WTC11 (cell line): ENCODE measurements at regions not wholly inside any gene's neighbourhood (a gene's known extent, or its start where the extent isn't known, plus 50 kb on each side); places are given as distances from the start of the nearest gene placed in this dataset.

Experiments used
- ATAC-seq: fragments of 200-7000 bp; cut with Tn5 transposase; 2 replicates; pipeline ENCODE4 v1.10.0; 2021; ENCODE audit warnings: mild to moderate bottlenecking, moderate library complexity
- CTCF ChIA-PET: fragments of 300-600 bp; sonication (Branson Sonifier 250); formaldehyde crosslinking; loops from one replicate; lab custom pipeline; 2021; ENCODE audit warnings: antibody characterized with exemption; lab: Charles Lee
- POLR2A ChIA-PET: fragments of 350-600 bp; sonication (Branson Sonifier 250); formaldehyde crosslinking; loops from one replicate; lab custom pipeline; 2021; ENCODE audit warnings: antibody characterized with exemption; lab: Charles Lee
- DNase-seq: peaks from one replicate; pipeline ENCODE4 v3.0.0; 2021; ENCODE audit warnings: low spot score
- H3K27ac Mint-ChIP-seq: 2 replicates; pipeline ENCODE4 v1.8.0; 2021; ENCODE audit warnings: mixed read lengths
- H3K27me3 Mint-ChIP-seq: 2 replicates; pipeline ENCODE4 v1.8.0; 2021; ENCODE audit warnings: low read depth, mild to moderate bottlenecking, moderate library complexity, mixed read lengths
- H3K36me3 Mint-ChIP-seq: 2 replicates; pipeline ENCODE4 v1.8.0; 2021; ENCODE audit warnings: mixed read lengths
- H3K4me1 Mint-ChIP-seq: 2 replicates; pipeline ENCODE4 v1.8.0; 2022; ENCODE audit warnings: mixed read lengths
- H3K4me3 Mint-ChIP-seq: 2 replicates; pipeline ENCODE4 v1.8.0; 2021; ENCODE audit warnings: mild to moderate bottlenecking, moderate library complexity, mixed read lengths
- H3K9me3 Mint-ChIP-seq: 2 replicates; pipeline ENCODE4 v1.8.0; 2021; ENCODE audit warnings: mixed read lengths
- AFF4 ChIP-seq: sonication (generic); formaldehyde crosslinking; IDR thresholded peaks from 2 replicates; pipeline ENCODE4 v1.8.1; 2023; ENCODE audit warnings: mild to moderate bottlenecking, missing genetic modification reagents, borderline replicate concordance
- ARID4B ChIP-seq: sonication (generic); formaldehyde crosslinking; IDR thresholded peaks from 2 replicates; pipeline ENCODE4 v1.8.0; 2023; ENCODE audit warnings: missing genetic modification reagents, mild to moderate bottlenecking, borderline replicate concordance
- E2F4 ChIP-seq: sonication (generic); formaldehyde crosslinking; IDR thresholded peaks from 2 replicates; pipeline ENCODE4 v1.8.1; 2022; ENCODE audit warnings: low read depth, mild to moderate bottlenecking, moderate library complexity, missing genetic modification reagents, borderline replicate concordance
- E2F5 ChIP-seq: sonication (generic); formaldehyde crosslinking; IDR thresholded peaks from 2 replicates; pipeline ENCODE4 v1.8.1; 2022; ENCODE audit warnings: mild to moderate bottlenecking, moderate library complexity, missing genetic modification reagents
- EMX1 ChIP-seq: fragments of 250-450 bp; sonication (Bioruptor Pico); IDR thresholded peaks from 2 replicates; pipeline ENCODE4 v1.8.0; 2021; ENCODE audit warnings: mild to moderate bottlenecking
- IRF2 ChIP-seq: sonication (generic); formaldehyde crosslinking; IDR thresholded peaks from 2 replicates; pipeline ENCODE4 v1.8.0; 2022; ENCODE audit warnings: low read depth, missing genetic modification reagents, borderline replicate concordance
- JUN ChIP-seq: sonication (generic); formaldehyde crosslinking; IDR thresholded peaks from 2 replicates; pipeline ENCODE4 v1.8.0; 2023; ENCODE audit warnings: mild to moderate bottlenecking, missing genetic modification reagents
- NR3C1 ChIP-seq: sonication (generic); formaldehyde crosslinking; conservative IDR thresholded peaks from 2 replicates; pipeline ENCODE4 v1.8.1; 2023; ENCODE audit warnings: low read depth, mild to moderate bottlenecking, missing genetic modification reagents
- SMAD3 ChIP-seq: sonication (generic); formaldehyde crosslinking; IDR thresholded peaks from 2 replicates; pipeline ENCODE4 v1.8.0; 2022; ENCODE audit warnings: missing genetic modification reagents, mild to moderate bottlenecking, borderline replicate concordance
- SP1 ChIP-seq: sonication (generic); formaldehyde crosslinking; conservative IDR thresholded peaks from 2 replicates; pipeline ENCODE4 v1.8.1; 2022; ENCODE audit warnings: missing genetic modification reagents
- ZNF232 ChIP-seq: sonication (generic); formaldehyde crosslinking; IDR thresholded peaks from 2 replicates; pipeline ENCODE4 v1.8.0; 2022; ENCODE audit warnings: mild to moderate bottlenecking, missing genetic modification reagents
- ZNF512 ChIP-seq: sonication (generic); formaldehyde crosslinking; IDR thresholded peaks from 2 replicates; pipeline ENCODE4 v1.8.1; 2022; ENCODE audit warnings: missing genetic modification reagents, borderline replicate concordance

- TF ChIP-seq ARID4B (CRISPR knock-in tag) (no peak), IRF2 (CRISPR knock-in tag) (no peak), E2F4 (CRISPR knock-in tag) (no peak), E2F5 (CRISPR knock-in tag) (no peak), AFF4 (CRISPR knock-in tag) (no peak), ZNF512 (CRISPR knock-in tag) (no peak), NR3C1 (CRISPR knock-in tag) (no peak), ZNF232 (CRISPR knock-in tag) (no peak), SMAD3 (CRISPR knock-in tag) (no peak), SP1 (CRISPR knock-in tag) (no peak)
Measured at GRCh38 chr11:19546325-19546724, 166.3 kb upstream of the NAV2 start (continued).

- ATAC-seq: no peak
Measured at GRCh38 chr11:19541521-19542049, 171.1 kb upstream of the NAV2 start.

More at GRCh38 chr11:19541521-19542049, 171.1 kb upstream of the NAV2 start:
- CTCF ChIA-PET: interaction anchor here (1.2 to 1.3 kb wide), 2 partner anchors 465 to 471 kb away, joined by 3 read pairs; no protein-coding TSS in a partner anchor
- DNase-seq: no peak
- POLR2A ChIA-PET: no interaction called here
- peaks cover 2% of the 10 kb centered on the region; the same call in 1 of the 2 replicates for H3K27me3 Mint-ChIP-seq
- H3K27ac Mint-ChIP-seq: no peak overlapping the region
- no peaks in the 10 kb centered on the region for H3K4me1 Mint-ChIP-seq
- no peak for TF ChIP-seq JUN (CRISPR knock-in tag)
- TF ChIP-seq EMX1 (CRISPR knock-in tag): no peak
- no peaks in the 10 kb centered on the region for H3K9me3 Mint-ChIP-seq
- H3K36me3 Mint-ChIP-seq: no peaks in the 10 kb centered on the region
- no peak overlapping the region for H3K4me3 Mint-ChIP-seq
